Neural cell (in vitro differentiated cells): ENCODE measurements at regions not wholly inside any gene's neighbourhood (a gene's known extent, or its start where the extent isn't known, plus 50 kb on each side); places are given as distances from the start of the nearest gene placed in this dataset.

Experiments used
- CTCF ChIP-seq: fragments of 450-650 bp; IDR thresholded peaks from 2 replicates; pipeline ENCODE4 v1.5.1; 2014; ENCODE audit warnings: antibody characterized with exemption, mild to moderate bottlenecking, moderate library complexity; ENCODE audit not compliant: poor library complexity, severe bottlenecking
- EP300 ChIP-seq: fragments of 450-650 bp; conservative IDR thresholded peaks from 2 replicates; pipeline ENCODE4 v1.6.1; 2014; ENCODE audit warnings: antibody characterized with exemption, mild to moderate bottlenecking, moderate library complexity; ENCODE audit not compliant: poor library complexity, severe bottlenecking
- EZH2 ChIP-seq: fragments of 200-600, 300-800 bp; shearing (Covaris generic), sonication (generic); IDR thresholded peaks from 2 replicates; pipeline ENCODE4 v1.6.1; 2014; ENCODE audit warnings: antibody characterized with exemption, low read length, borderline replicate concordance, mild to moderate bottlenecking; ENCODE audit not compliant: insufficient read depth, poor library complexity, severe bottlenecking
- MXI1 ChIP-seq: fragments of 450-650 bp; conservative IDR thresholded peaks from 2 replicates; pipeline ENCODE4 v1.6.1; 2014; ENCODE audit warnings: antibody characterized with exemption, mild to moderate bottlenecking; ENCODE audit not compliant: poor library complexity, severe bottlenecking
- POLR2AphosphoS5 ChIP-seq: IDR thresholded peaks from 2 replicates; pipeline ENCODE4 v1.6.1; 2012
- SMC3 ChIP-seq: fragments of 450-650 bp; conservative IDR thresholded peaks from 2 replicates; pipeline ENCODE4 v1.6.1; 2014; ENCODE audit warnings: antibody characterized with exemption, mild to moderate bottlenecking, moderate library complexity; ENCODE audit not compliant: poor library complexity
- TAF1 ChIP-seq: IDR thresholded peaks from 2 replicates; pipeline ENCODE4 v1.6.1; 2012; ENCODE audit warnings: low read depth
- TF ChIP-seq, protein P1 (sequence below): IDR thresholded peaks from 2 replicates; pipeline ENCODE4 v1.6.1; 2012; ENCODE audit warnings: borderline replicate concordance

GRCh38 chr2:181234487-181234891 is 222.7 kb upstream of the ITGA4 start:
- no peak for TF ChIP-seq POLR2AphosphoS5
- no peak for TF ChIP-seq MXI1
- no peak for TF ChIP-seq CTCF
- TF ChIP-seq EP300 = no peak
- no peak for TF ChIP-seq EZH2
- no peak for TF ChIP-seq TAF1
- TF ChIP-seq SMC3 = no peak
- TF ChIP-seq, protein P1, sequence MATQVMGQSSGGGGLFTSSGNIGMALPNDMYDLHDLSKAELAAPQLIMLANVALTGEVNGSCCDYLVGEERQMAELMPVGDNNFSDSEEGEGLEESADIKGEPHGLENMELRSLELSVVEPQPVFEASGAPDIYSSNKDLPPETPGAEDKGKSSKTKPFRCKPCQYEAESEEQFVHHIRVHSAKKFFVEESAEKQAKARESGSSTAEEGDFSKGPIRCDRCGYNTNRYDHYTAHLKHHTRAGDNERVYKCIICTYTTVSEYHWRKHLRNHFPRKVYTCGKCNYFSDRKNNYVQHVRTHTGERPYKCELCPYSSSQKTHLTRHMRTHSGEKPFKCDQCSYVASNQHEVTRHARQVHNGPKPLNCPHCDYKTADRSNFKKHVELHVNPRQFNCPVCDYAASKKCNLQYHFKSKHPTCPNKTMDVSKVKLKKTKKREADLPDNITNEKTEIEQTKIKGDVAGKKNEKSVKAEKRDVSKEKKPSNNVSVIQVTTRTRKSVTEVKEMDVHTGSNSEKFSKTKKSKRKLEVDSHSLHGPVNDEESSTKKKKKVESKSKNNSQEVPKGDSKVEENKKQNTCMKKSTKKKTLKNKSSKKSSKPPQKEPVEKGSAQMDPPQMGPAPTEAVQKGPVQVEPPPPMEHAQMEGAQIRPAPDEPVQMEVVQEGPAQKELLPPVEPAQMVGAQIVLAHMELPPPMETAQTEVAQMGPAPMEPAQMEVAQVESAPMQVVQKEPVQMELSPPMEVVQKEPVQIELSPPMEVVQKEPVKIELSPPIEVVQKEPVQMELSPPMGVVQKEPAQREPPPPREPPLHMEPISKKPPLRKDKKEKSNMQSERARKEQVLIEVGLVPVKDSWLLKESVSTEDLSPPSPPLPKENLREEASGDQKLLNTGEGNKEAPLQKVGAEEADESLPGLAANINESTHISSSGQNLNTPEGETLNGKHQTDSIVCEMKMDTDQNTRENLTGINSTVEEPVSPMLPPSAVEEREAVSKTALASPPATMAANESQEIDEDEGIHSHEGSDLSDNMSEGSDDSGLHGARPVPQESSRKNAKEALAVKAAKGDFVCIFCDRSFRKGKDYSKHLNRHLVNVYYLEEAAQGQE = no peak
